ENCODE measurements at regions not wholly inside any gene's neighbourhood (a gene's known extent, or its start where the extent isn't known, plus 50 kb on each side); places are given as distances from the start of the nearest gene placed in this dataset.
A peak's percentile ranks its signal among the peaks of the same experiment; 100 is the strongest.
"Not testable (repeated sequence)": the region's sequence is repeated elsewhere in the genome, so short reads cannot be mapped to it uniquely, and the experiment has no call there.

- peak; percentile 49 for DNase-seq
Measured at GRCh38 chr17:27944546-27945332, 51.6 kb upstream of the LYRM9 start.

- DNase-seq, result no peak
Measured at GRCh38 chr17:27945333-27945616, 52.1 kb upstream of the LYRM9 start.

GRCh38 chr17:27945953-27946352 is 52.8 kb upstream of the LYRM9 start:
- DNase-seq, result no peak

GRCh38 chr17:27946513-27946912 is 53.3 kb upstream of the LYRM9 start:
- DNase-seq, result no peak

GRCh38 chr17:27947005-27947406 is 53.8 kb upstream of the LYRM9 start:
- DNase-seq, result no peak

GRCh38 chr17:27949304-27949703 is 56.1 kb upstream of the LYRM9 start:
- no peak for DNase-seq

- not testable (repeated sequence) for DNase-seq
Measured at GRCh38 chr17:27950225-27950624, 57.1 kb upstream of the LYRM9 start.

GRCh38 chr17:27950995-27951394 is 57.8 kb upstream of the LYRM9 start:
- no peak for DNase-seq

GRCh38 chr17:27951872-27952271 is 58.7 kb upstream of the LYRM9 start:
- DNase-seq, result no peak

- DNase-seq, result no peak
Measured at GRCh38 chr17:27952366-27952765, 59.2 kb upstream of the LYRM9 start.

- no peak for DNase-seq
Measured at GRCh38 chr17:27954548-27955495, 61.7 kb upstream of the LYRM9 start.

- DNase-seq, result no peak
Measured at GRCh38 chr17:27956601-27957445, 63.7 kb upstream of the LYRM9 start.

- not testable (repeated sequence) for DNase-seq
Measured at GRCh38 chr17:27957446-27957793, 64.3 kb upstream of the LYRM9 start.

- DNase-seq, result no peak
Measured at GRCh38 chr17:27958708-27959381, 65.7 kb upstream of the LYRM9 start.

GRCh38 chr17:27959382-27959709 is 66.2 kb upstream of the LYRM9 start:
- DNase-seq, result no peak

GRCh38 chr17:27960183-27960849 is 67.2 kb upstream of the LYRM9 start:
- DNase-seq, result no peak

GRCh38 chr17:27962581-27962980 is 69.4 kb upstream of the LYRM9 start:
- not testable (repeated sequence) for DNase-seq

GRCh38 chr17:27965224-27965623 is 72.1 kb upstream of the LYRM9 start:
- DNase-seq, result no peak

- no peak for DNase-seq
Measured at GRCh38 chr17:27968206-27968732, 74.2 kb upstream of the NLK start.

- DNase-seq, result no peak
Measured at GRCh38 chr17:27970587-27970986, 71.9 kb upstream of the NLK start.

GRCh38 chr17:27973258-27974044 is 69.0 kb upstream of the NLK start:
- DNase-seq, result no peak

Data from NCI-H774 (cell line).